Esophagus muscularis mucosa (tissue), 4 donors: ENCODE measurements at regions not wholly inside any gene's neighbourhood (a gene's known extent, or its start where the extent isn't known, plus 50 kb on each side); places are given as distances from the start of the nearest gene placed in this dataset.

ENCODE experiments used
- DNase-seq: peaks from one replicate; pipeline ENCODE4 v3.0.0-alpha.2; 2017; ENCODE audit errors: extremely low spot score
- H3K27ac ChIP-seq, 4 donors: fragments of 200-600 bp; sonication (generic); replicated peaks in 1 of 4; 1 replicate in 3 of 4; 2 replicates in 1 of 4; pipeline ENCODE4 v1.5.1; 2016 to 2019; ENCODE audit warnings: mild to moderate bottlenecking in 1 of 4
- H3K27me3 ChIP-seq, 4 donors: fragments of 200-600 bp; sonication (generic); one replicate each; pipeline versions ENCODE4 v1.5.1 to v1.6.0; 2016 to 2019
- H3K36me3 ChIP-seq, 4 donors: fragments of 200-600 bp; sonication (generic); one replicate each; pipeline ENCODE4 v1.5.1; 2016 to 2019
- H3K4me1 ChIP-seq, 4 donors: fragments of 200-600 bp; sonication (generic); one replicate each; pipeline ENCODE4 v1.5.1; 2016 to 2019
- H3K4me3 ChIP-seq, 4 donors: fragments of 200-600 bp; sonication (generic); 1 replicate in 2 of 4; 2 replicates in 2 of 4; pipeline ENCODE4 v1.5.1; 2016 to 2019; ENCODE audit warnings: mild to moderate bottlenecking in 4 of 4, moderate library complexity in 1 of 4
- H3K9me3 ChIP-seq, 4 donors: fragments of 200-600 bp; sonication (generic); 1 replicate in 3 of 4; 2 replicates in 1 of 4; pipeline ENCODE4 v1.5.1; 2016 to 2019
- CTCF ChIP-seq, 3 experiments: fragments of 200-600 bp in 2 of 3; fragments of 450-650 bp in 1 of 3; sonication (generic) in 2 of 3; IDR thresholded peaks; one replicate each; pipeline ENCODE4 v1.5.1; 2017 to 2019; ENCODE audit warnings: antibody characterized with exemption in 3 of 3, mild to moderate bottlenecking in 2 of 3, moderate library complexity in 1 of 3
- EP300 ChIP-seq: sonication (generic); formaldehyde crosslinking; IDR thresholded peaks from one replicate; pipeline ENCODE4 v1.6.1; 2017; ENCODE audit warnings: antibody characterized with exemption
- POLR2A ChIP-seq: fragments of 450-650 bp; IDR thresholded peaks from one replicate; pipeline ENCODE4 v1.6.1; 2017; ENCODE audit warnings: antibody characterized with exemption, moderate library complexity, mild to moderate bottlenecking, low read depth
- POLR2AphosphoS5 ChIP-seq, 2 donors: sonication (generic); formaldehyde crosslinking; IDR thresholded peaks; one replicate each; pipeline ENCODE4 v1.6.1; 2017; ENCODE audit warnings: antibody characterized with exemption in 2 of 2
- WGBS: methylation state at CpG from one replicate; pipeline ENCODE4 v1.1.5; 2018; 5-methylcytosine and 5-hydroxymethylcytosine counted together
- intact Hi-C: fragments of 100-400 bp; cut with DNase I; formaldehyde crosslinking; loops from one replicate; pipeline ENCODE4 v1.15.1; 2023

GRCh38 chr2:188196343-188197008, 95.2 kb upstream of the GULP1 start:
- intact Hi-C loops, result no loop called here
- 68% methylated on average over 2 of the region's 2 CpGs for WGBS
- no peaks in the 10 kb centered on the region for H3K4me1 ChIP-seq
- H3K27me3 ChIP-seq, result no peaks in the 10 kb centered on the region
- TF ChIP-seq POLR2A (no peak), POLR2AphosphoS5 (IDR thresholded peaks at IDR 0.05) (no peak), CTCF (IDR thresholded peaks at IDR 0.05) (no peak)
- H3K36me3 ChIP-seq, result no peaks in the 10 kb centered on the region
- no peak overlapping the region for H3K27ac ChIP-seq
- H3K4me3 ChIP-seq, result no peak overlapping the region
- DNase-seq, result no peak
- no peaks in the 10 kb centered on the region for H3K9me3 ChIP-seq

- Histone ChIP-seq H3K27ac (no peak overlapping the region), H3K4me3 (no peak overlapping the region), H3K9me3 (no peaks in the 10 kb centered on the region), H3K36me3 (no peaks in the 10 kb centered on the region), H3K27me3 (no peaks in the 10 kb centered on the region), H3K4me1 (no peaks in the 10 kb centered on the region)
- intact Hi-C loops, result no loop called here
- WGBS, result 83% methylated on average over 3 of the region's 3 CpGs
- DNase-seq, result no peak
- TF ChIP-seq CTCF (IDR thresholded peaks at IDR 0.05) (no peak), EP300 (no peak), POLR2AphosphoS5 (IDR thresholded peaks at IDR 0.05) (no peak), POLR2A (no peak)
These were observed 92.0 kb upstream of the GULP1 start for GRCh38 chr2:188199716-188200128.

GRCh38 chr2:188201639-188202038, 90.0 kb upstream of the GULP1 start:
- no peaks in the 10 kb centered on the region for H3K36me3 ChIP-seq
- TF ChIP-seq EP300, result no peak
- TF ChIP-seq POLR2A, result no peak
- no peak for TF ChIP-seq POLR2AphosphoS5 (IDR thresholded peaks at IDR 0.05)
- TF ChIP-seq CTCF (IDR thresholded peaks at IDR 0.05), result no peak
- H3K27ac ChIP-seq, result no peak overlapping the region
- H3K9me3 ChIP-seq, result no peaks in the 10 kb centered on the region
- DNase-seq, result no peak
- intact Hi-C loops, result no loop called here
- H3K4me1 ChIP-seq, result no peaks in the 10 kb centered on the region
- H3K4me3 ChIP-seq, result no peak overlapping the region
- 96% methylated on average over 2 of the region's 2 CpGs for WGBS
- no peaks in the 10 kb centered on the region for H3K27me3 ChIP-seq

- DNase-seq, result no peak
- 100% methylated on average over 1 of the region's 1 CpG for whole genome bisulfite sequencing
- Histone ChIP-seq H3K27me3 (no peaks in the 10 kb centered on the region), H3K27ac (no peak overlapping the region), H3K4me1 (no peaks in the 10 kb centered on the region), H3K9me3 (no peaks in the 10 kb centered on the region), H3K4me3 (no peak overlapping the region), H3K36me3 (no peaks in the 10 kb centered on the region)
- intact Hi-C loops, result no loop called here
- TF ChIP-seq POLR2A, result no peak
- no peak for TF ChIP-seq CTCF (IDR thresholded peaks at IDR 0.05)
- TF ChIP-seq POLR2AphosphoS5 (IDR thresholded peaks at IDR 0.05), result no peak
- TF ChIP-seq EP300, result no peak
These were observed 88.9 kb upstream of the GULP1 start for GRCh38 chr2:188202777-188203176.

GRCh38 chr2:188203776-188204175, 87.9 kb upstream of the GULP1 start:
- no peak overlapping the region for H3K27ac ChIP-seq
- H3K36me3 ChIP-seq, result no peaks in the 10 kb centered on the region
- no peaks in the 10 kb centered on the region for H3K27me3 ChIP-seq
- WGBS, result 91% methylated on average over 2 of the region's 2 CpGs
- no peaks in the 10 kb centered on the region for H3K4me1 ChIP-seq
- no peak for TF ChIP-seq CTCF (IDR thresholded peaks at IDR 0.05)
- no peak for TF ChIP-seq POLR2A
- no peak for TF ChIP-seq POLR2AphosphoS5 (IDR thresholded peaks at IDR 0.05)
- no peak for TF ChIP-seq EP300
- no peak for DNase-seq
- intact Hi-C loops, result no loop called here
- no peak overlapping the region for H3K4me3 ChIP-seq
- H3K9me3 ChIP-seq, result no peaks in the 10 kb centered on the region
